ENCODE measurements at regions not wholly inside any gene's neighbourhood (a gene's known extent, or its start where the extent isn't known, plus 50 kb on each side); places are given as distances from the start of the nearest gene placed in this dataset.

DNA sequence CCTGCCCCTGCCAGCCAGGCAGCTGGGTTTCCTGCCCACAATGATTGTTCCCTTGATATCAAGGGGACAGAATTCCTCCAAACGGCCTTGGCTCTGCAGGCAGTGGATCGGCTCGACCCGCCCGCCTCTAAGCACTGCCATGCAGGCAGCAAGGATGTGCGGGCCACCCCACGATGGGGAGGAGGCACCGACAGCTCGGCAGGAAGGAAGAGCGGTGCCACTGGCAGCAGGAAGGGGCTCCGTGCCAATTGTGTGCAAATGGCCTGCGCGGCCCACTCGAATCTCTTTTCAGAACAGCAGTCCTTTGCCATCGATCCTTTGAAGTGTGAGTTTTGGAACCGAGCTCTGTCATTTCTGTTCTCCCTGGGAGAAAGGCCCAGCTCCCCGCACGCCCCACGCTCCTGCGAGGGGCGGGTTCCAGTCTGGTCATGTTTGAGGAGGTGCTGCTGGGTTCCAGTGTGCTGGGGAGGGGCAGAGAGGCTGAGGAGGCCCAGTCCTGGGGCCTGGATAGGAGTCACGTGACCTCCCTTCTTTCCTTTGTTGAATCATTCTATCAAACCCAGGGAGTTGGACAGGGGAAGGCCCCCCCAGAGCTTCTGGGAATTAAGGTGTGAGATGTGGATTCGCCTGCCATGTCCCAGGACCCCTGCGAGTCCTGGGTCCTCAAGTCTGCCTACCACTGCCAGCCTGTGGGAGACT is 406.0 kb downstream of the CTTN start:
- Histone ChIP-seq H4K91ac (ENCODE audit: insufficient read length, low read depth, low read length) (no peak overlapping the region), H3K4me1 (ENCODE audit: insufficient read depth, low read length) (no peaks in the 10 kb centered on the region), H2BK20ac (ENCODE audit: low read depth, low read length, poor library complexity, severe bottlenecking) (no peak overlapping the region), H2AK5ac (ENCODE audit: insufficient read length, low read length) (no peak overlapping the region), H3K79me2 (ENCODE audit: insufficient read depth, low read length) (no peaks in the 10 kb centered on the region), H3K18ac (ENCODE audit: insufficient read length, low read depth, low read length) (no peak overlapping the region), H3K9me3 (ENCODE audit: control insufficient read depth, low read depth, low read length) (no peaks in the 10 kb centered on the region), H3K4me2 (ENCODE audit: insufficient read depth, insufficient read length, low read length) (no peak overlapping the region), H3K56ac (ENCODE audit: insufficient read length, low read depth, low read length) (no peak overlapping the region), H3T11ph (ENCODE audit: low read length) (no peak overlapping the region), H3K23me2 (ENCODE audit: insufficient read length, low read depth, low read length, poor library complexity, severe bottlenecking) (no peaks in the 10 kb centered on the region), H3K14ac (ENCODE audit: insufficient read depth, low read length) (no peak overlapping the region), H3K23ac (ENCODE audit: insufficient read length, low read depth, low read length) (no peak overlapping the region), H4K8ac (replicated peaks; ENCODE audit: insufficient read length, low read depth, low read length) (no peak overlapping the region), H3K9ac (ENCODE audit: extremely low read depth, insufficient read length, low read length) (no peak overlapping the region), H4K20me1 (ENCODE audit: control insufficient read depth, insufficient read depth, insufficient read length) (no peaks in the 10 kb centered on the region), H2AFZ (ENCODE audit: low read length) (no peak overlapping the region), H3K79me1 (ENCODE audit: insufficient read depth, low read depth, low read length, poor library complexity, severe bottlenecking) (no peaks in the 10 kb centered on the region), H3K27me3 (ENCODE audit: insufficient read depth, low read length) (no peaks in the 10 kb centered on the region), H2BK120ac (ENCODE audit: low read depth, low read length, poor library complexity, severe bottlenecking) (no peak overlapping the region), H2BK12ac (ENCODE audit: insufficient read length, low read depth, low read length) (no peak overlapping the region), H3K27ac (ENCODE audit: insufficient read length, low read depth, low read length) (no peak overlapping the region), H3K4ac (ENCODE audit: low read depth, low read length) (no peak overlapping the region), H4K5ac (ENCODE audit: insufficient read length, low read depth, low read length) (no peak overlapping the region), H2BK15ac (ENCODE audit: low read depth, low read length) (no peak overlapping the region), H2BK5ac (ENCODE audit: insufficient read length, low read length) (no peak overlapping the region)
- peaks cover 16 to 20% (median 20%) of the 10 kb centered on the region in 3 experiments for H3K36me3 Mint-ChIP-seq (ENCODE audit: insufficient read depth in 1 of 3, low read depth in 3 of 3)
- no peak overlapping the region for H3K4me3 Mint-ChIP-seq
- no CpG with 5 or more reads among the region's 24 CpGs for WGBS (ENCODE audit: extremely low coverage, insufficient read length, low lambda C conversion rate)
- TF ChIP-seq, protein P1, sequence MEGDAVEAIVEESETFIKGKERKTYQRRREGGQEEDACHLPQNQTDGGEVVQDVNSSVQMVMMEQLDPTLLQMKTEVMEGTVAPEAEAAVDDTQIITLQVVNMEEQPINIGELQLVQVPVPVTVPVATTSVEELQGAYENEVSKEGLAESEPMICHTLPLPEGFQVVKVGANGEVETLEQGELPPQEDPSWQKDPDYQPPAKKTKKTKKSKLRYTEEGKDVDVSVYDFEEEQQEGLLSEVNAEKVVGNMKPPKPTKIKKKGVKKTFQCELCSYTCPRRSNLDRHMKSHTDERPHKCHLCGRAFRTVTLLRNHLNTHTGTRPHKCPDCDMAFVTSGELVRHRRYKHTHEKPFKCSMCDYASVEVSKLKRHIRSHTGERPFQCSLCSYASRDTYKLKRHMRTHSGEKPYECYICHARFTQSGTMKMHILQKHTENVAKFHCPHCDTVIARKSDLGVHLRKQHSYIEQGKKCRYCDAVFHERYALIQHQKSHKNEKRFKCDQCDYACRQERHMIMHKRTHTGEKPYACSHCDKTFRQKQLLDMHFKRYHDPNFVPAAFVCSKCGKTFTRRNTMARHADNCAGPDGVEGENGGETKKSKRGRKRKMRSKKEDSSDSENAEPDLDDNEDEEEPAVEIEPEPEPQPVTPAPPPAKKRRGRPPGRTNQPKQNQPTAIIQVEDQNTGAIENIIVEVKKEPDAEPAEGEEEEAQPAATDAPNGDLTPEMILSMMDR (conservative IDR thresholded peaks at IDR 0.05), result no peak
- H3K4me1 Mint-ChIP-seq, result peaks cover 6% of the 10 kb centered on the region in 2 experiments; a peak in 3 of 4 replicates
- peak overlapping the region in 2 of 3 experiments; percentile 18 to 74; a peak in 3 of 7 replicates for H3K27ac Mint-ChIP-seq
- no peaks in the 10 kb centered on the region; a peak in 1 of 5 replicates for H3K9me3 Mint-ChIP-seq
- no peaks in the 10 kb centered on the region; the same call in 1 of the 2 replicates for H3K27me3 Mint-ChIP-seq (ENCODE audit: low read depth)
- DNase-seq, result no peak
